ENCODE measurements at regions not wholly inside any gene's neighbourhood (a gene's known extent, or its start where the extent isn't known, plus 50 kb on each side); places are given as distances from the start of the nearest gene placed in this dataset.

DNA sequence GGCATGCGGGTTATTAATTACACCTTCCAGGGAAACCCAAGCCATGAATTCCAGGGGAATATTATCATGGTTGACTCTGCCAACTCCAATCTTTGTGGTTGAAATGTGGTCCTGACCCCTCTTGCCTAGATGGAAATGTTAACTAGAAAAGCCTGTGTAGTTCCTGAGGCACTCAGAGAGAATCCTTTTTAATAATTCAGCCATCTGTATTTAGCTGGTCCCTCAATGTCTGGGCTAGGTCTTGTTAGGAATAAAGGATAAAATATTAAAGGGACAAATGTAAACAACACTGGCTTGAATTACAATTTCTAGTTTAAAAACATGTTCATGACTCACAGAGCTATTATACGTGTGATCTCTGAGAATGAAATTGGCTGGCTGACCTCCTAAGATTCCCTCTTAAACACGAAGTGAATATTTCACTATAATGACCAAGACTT is 435.2 kb upstream of the SUCLG2 start:
- TF ChIP-seq POLR2A (IDR thresholded peaks at IDR 0.05; ENCODE audit: extremely low read depth, insufficient read length) (no peak), MAX (IDR thresholded peaks at IDR 0.05; ENCODE audit: low read depth, low read length) (no peak), MYC (IDR thresholded peaks at IDR 0.05; ENCODE audit: low read depth, low read length) (no peak)
- TF ChIP-seq, protein P1, sequence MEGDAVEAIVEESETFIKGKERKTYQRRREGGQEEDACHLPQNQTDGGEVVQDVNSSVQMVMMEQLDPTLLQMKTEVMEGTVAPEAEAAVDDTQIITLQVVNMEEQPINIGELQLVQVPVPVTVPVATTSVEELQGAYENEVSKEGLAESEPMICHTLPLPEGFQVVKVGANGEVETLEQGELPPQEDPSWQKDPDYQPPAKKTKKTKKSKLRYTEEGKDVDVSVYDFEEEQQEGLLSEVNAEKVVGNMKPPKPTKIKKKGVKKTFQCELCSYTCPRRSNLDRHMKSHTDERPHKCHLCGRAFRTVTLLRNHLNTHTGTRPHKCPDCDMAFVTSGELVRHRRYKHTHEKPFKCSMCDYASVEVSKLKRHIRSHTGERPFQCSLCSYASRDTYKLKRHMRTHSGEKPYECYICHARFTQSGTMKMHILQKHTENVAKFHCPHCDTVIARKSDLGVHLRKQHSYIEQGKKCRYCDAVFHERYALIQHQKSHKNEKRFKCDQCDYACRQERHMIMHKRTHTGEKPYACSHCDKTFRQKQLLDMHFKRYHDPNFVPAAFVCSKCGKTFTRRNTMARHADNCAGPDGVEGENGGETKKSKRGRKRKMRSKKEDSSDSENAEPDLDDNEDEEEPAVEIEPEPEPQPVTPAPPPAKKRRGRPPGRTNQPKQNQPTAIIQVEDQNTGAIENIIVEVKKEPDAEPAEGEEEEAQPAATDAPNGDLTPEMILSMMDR (IDR thresholded peaks at IDR 0.05; ENCODE audit: low read depth, low read length), result no peak

Measured in NB4 (cell line).